Pancreas (tissue), 10 donors: ENCODE measurements at regions not wholly inside any gene's neighbourhood (a gene's known extent, or its start where the extent isn't known, plus 50 kb on each side); places are given as distances from the start of the nearest gene placed in this dataset.

Source experiments
- ATAC-seq, 4 donors: fragments of 200-7000 bp; cut with Tn5 transposase; one replicate each; pipeline versions ENCODE4 v1.8.0 to v1.9.1; 2020; ENCODE audit warnings: mild to moderate bottlenecking in 4 of 4, moderate library complexity in 4 of 4
- DNase-seq, 6 donors: peaks; one replicate each; pipeline ENCODE4 v3.0.0-alpha.2; 2020
- FAIRE-seq: peaks from 2 replicates; lab custom pipeline; 2012; peaks lifted over from hg19 to GRCh38; lab: Jason Lieb, UNC
- H3K27ac ChIP-seq, 4 donors: fragments of 200-600 bp; sonication (generic); 1 replicate in 3 of 4; 2 replicates in 1 of 4; pipeline versions ENCODE4 v1.5.0 to v1.8.0; 2020
- H3K27me3 ChIP-seq, 4 donors: fragments of 200-600 bp; one replicate each; pipeline ENCODE4 v1.8.0; 2021
- H3K36me3 ChIP-seq, 3 donors: fragments of 200-600 bp; sonication (generic) in 1 of 3; one replicate each; pipeline versions ENCODE4 v1.5.0 to v1.8.0; 2020 to 2021
- H3K4me1 ChIP-seq, 3 donors: fragments of 200-600 bp; one replicate each; pipeline ENCODE4 v1.8.0; 2021
- H3K4me3 ChIP-seq, 4 donors: fragments of 200-600 bp; sonication (generic) in 2 of 4; one replicate each; pipeline versions ENCODE4 v1.5.0 to v1.8.0; 2020 to 2021
- H3K9me3 ChIP-seq, 4 donors: fragments of 200-600 bp; one replicate each; pipeline ENCODE4 v1.8.0; 2021
- WGBS, 2 donors: extraction: QIAGEN DNeasy Blood & Tissue Kit; methylation state at CpG; one replicate each; pipeline ENCODE4 v1.1.7; 2013; 5-methylcytosine and 5-hydroxymethylcytosine counted together
- intact Hi-C, 3 donors: fragments of 100-400 bp; cut with DNase I; formaldehyde crosslinking; loops; one replicate each; pipeline versions ENCODE4 v1.11.1 to v1.14.2; 2022
- TF ChIP-seq, protein P1 (sequence below), 4 donors: fragments of 200-600 bp; sonication (generic) in 3 of 4; IDR thresholded peaks; one replicate each; pipeline versions ENCODE4 v1.5.0 to v1.8.0; 2021; ENCODE audit warnings: antibody characterized with exemption in 4 of 4
- donor health status: healthy with polysubstance abuse.
- donor health status: DM: no; HTN: no; CAD: no; lungs with moderate emphysema.
- donor health status: DM: no; HTN: no; CAD: no.
- donor health status: control.
- donor health status: control.
- donor health status: Bipolar disorder and iron deficiency.
- donor health status: DM: yes; HTN: yes; CAD: no.
- donor health status: DM: no; HTN: no; CAD: no.
- donor health status: DM: no; HTN: no; CAD: no.
- donor health status: DM: yes; HTN: yes; CAD: no.

GRCh38 chr15:37548116-37548515, 386.3 kb upstream of the TMCO5A start:
- no peak for ATAC-seq
- H3K27me3 ChIP-seq = no peaks in the 10 kb centered on the region
- TF ChIP-seq, protein P1, sequence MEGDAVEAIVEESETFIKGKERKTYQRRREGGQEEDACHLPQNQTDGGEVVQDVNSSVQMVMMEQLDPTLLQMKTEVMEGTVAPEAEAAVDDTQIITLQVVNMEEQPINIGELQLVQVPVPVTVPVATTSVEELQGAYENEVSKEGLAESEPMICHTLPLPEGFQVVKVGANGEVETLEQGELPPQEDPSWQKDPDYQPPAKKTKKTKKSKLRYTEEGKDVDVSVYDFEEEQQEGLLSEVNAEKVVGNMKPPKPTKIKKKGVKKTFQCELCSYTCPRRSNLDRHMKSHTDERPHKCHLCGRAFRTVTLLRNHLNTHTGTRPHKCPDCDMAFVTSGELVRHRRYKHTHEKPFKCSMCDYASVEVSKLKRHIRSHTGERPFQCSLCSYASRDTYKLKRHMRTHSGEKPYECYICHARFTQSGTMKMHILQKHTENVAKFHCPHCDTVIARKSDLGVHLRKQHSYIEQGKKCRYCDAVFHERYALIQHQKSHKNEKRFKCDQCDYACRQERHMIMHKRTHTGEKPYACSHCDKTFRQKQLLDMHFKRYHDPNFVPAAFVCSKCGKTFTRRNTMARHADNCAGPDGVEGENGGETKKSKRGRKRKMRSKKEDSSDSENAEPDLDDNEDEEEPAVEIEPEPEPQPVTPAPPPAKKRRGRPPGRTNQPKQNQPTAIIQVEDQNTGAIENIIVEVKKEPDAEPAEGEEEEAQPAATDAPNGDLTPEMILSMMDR (IDR thresholded peaks at IDR 0.05) = no peak
- no peak overlapping the region for H3K27ac ChIP-seq
- H3K4me1 ChIP-seq = no peaks in the 10 kb centered on the region
- intact Hi-C loops = no loop called here
- H3K36me3 ChIP-seq = no peaks in the 10 kb centered on the region
- WGBS, 2 donors = 65 to 90% methylated on average over 1 of the region's 1 CpG
- DNase-seq = no peak
- no peaks in the 10 kb centered on the region for H3K9me3 ChIP-seq
- H3K4me3 ChIP-seq = no peak overlapping the region
- no peak for FAIRE-seq

DNA sequence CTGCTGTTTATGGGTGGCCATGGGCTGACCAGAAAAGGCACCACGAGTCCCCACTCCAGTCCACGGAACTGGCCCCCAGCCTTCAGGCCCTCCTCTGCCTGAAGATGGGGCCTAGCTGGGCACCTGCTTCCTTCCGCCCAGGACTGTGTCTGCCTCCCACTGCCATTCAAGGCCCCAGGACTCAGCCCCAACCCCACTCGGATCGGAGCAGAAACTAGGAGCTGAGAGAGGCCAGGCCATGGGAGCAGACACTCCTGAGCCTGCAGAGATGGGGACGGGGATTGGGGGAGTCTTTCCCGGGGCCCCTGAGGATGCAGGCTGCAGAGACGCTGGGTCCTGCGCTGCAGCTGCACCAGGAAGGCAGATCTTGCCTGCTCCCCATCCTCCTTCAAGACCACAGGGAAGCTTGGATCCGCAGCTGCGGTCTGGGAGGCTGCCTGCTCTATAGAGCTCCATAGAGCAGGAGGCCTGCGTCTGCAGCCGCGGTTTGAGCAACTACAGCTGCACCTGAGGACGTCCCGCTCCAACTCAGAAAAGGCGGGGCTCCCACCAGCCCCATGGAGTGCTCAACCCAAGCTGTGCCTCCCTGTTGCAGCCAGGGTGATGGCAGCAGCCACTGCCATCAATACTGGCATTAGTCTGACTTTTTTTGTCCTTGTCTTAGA, 383.9 kb upstream of the TMCO5A start:
- intact Hi-C loops = no loop called here
- Histone ChIP-seq H3K4me3 (no peak overlapping the region), H3K36me3 (no peaks in the 10 kb centered on the region), H3K4me1 (no peaks in the 10 kb centered on the region), H3K27me3 (no peaks in the 10 kb centered on the region), H3K27ac (no peak overlapping the region), H3K9me3 (no peaks in the 10 kb centered on the region)
- WGBS, 2 donors = 69 to 76% methylated on average over 17 of the region's 17 CpGs
- TF ChIP-seq, protein P1 (IDR thresholded peaks at IDR 0.05) = no peak
- DNase-seq = peak in 2 of 6 donors; percentile 10 to 26
- ATAC-seq = no peak
- no peak for FAIRE-seq

GRCh38 chr15:37572401-37572800, 362.0 kb upstream of the TMCO5A start:
- intact Hi-C loops = no loop called here
- DNase-seq (no peak), FAIRE-seq (no peak), ATAC-seq (no peak)
- Histone ChIP-seq H3K4me1 (no peaks in the 10 kb centered on the region), H3K4me3 (no peak overlapping the region), H3K27ac (no peak overlapping the region), H3K36me3 (no peaks in the 10 kb centered on the region), H3K27me3 (no peaks in the 10 kb centered on the region), H3K9me3 (no peaks in the 10 kb centered on the region)
- TF ChIP-seq, protein P1 (IDR thresholded peaks at IDR 0.05) = no peak
- WGBS, 2 donors = 22 to 30% methylated on average over 2 of the region's 2 CpGs

DNA sequence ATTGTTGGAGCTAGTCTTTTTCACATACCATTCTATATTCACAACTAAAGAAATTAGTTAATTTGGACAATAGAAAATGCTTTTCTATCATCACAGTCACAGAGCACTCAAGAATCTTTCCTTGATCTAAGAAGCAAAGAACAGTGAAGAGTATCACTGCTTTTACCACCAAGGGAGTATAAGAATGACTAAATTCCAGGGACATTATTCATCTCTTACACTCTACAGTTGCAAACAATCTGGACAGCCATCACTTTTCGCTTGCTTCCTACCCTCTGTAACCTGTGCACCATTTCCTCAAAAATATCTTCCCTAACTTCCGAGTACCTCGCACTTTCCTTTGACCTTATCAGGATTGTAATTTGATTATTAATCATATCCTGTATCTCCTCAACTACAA, 359.5 kb upstream of the TMCO5A start:
- Histone ChIP-seq H3K4me3 (no peak overlapping the region), H3K27me3 (no peaks in the 10 kb centered on the region), H3K27ac (no peak overlapping the region), H3K4me1 (no peaks in the 10 kb centered on the region), H3K9me3 (no peaks in the 10 kb centered on the region), H3K36me3 (no peaks in the 10 kb centered on the region)
- intact Hi-C loops = no loop called here
- ATAC-seq (no peak), DNase-seq (no peak), FAIRE-seq (no peak)
- 61 to 73% methylated on average over 3 of the region's 3 CpGs for WGBS, 2 donors
- TF ChIP-seq, protein P1 (IDR thresholded peaks at IDR 0.05) = no peak

GRCh38 chr15:37576952-37577351, 357.5 kb upstream of the TMCO5A start:
- DNase-seq (no peak), FAIRE-seq (no peak), ATAC-seq (no peak)
- no peaks in the 10 kb centered on the region for H3K27me3 ChIP-seq
- no peaks in the 10 kb centered on the region for H3K36me3 ChIP-seq
- intact Hi-C loops = no loop called here
- no peak overlapping the region for H3K27ac ChIP-seq
- whole genome bisulfite sequencing, 2 donors = 54 to 62% methylated on average over 2 of the region's 2 CpGs
- TF ChIP-seq, protein P1 (IDR thresholded peaks at IDR 0.05) = no peak
- H3K4me1 ChIP-seq = no peaks in the 10 kb centered on the region
- no peak overlapping the region for H3K4me3 ChIP-seq
- no peaks in the 10 kb centered on the region for H3K9me3 ChIP-seq
